ENCODE measurements at regions not wholly inside any gene's neighbourhood (a gene's known extent, or its start where the extent isn't known, plus 50 kb on each side); places are given as distances from the start of the nearest gene placed in this dataset.
"Not testable (repeated sequence)": the region's sequence is repeated elsewhere in the genome, so short reads cannot be mapped to it uniquely, and the experiment has no call there.

- 88% methylated on average over 4 of the region's 4 CpGs for WGBS
- Histone ChIP-seq H3K4me1 (ENCODE audit: insufficient read depth) (no peaks in the 10 kb centered on the region), H3K27ac (ENCODE audit: low read depth) (no peak overlapping the region), H3K4me3 (ENCODE audit: low read depth, low read length) (no peak overlapping the region), H3K36me3 (ENCODE audit: insufficient read depth) (no peaks in the 10 kb centered on the region)
- DNase-seq (ENCODE audit: extremely low spot score): no peak
Measured at GRCh38 chr6:137545073-137545472, 50.9 kb upstream of the OLIG3 start.

- no peaks in the 10 kb centered on the region for H3K4me1 ChIP-seq (ENCODE audit: insufficient read depth)
- H3K4me3 ChIP-seq (ENCODE audit: low read depth, low read length): no peak overlapping the region
- no peaks in the 10 kb centered on the region for H3K36me3 ChIP-seq (ENCODE audit: insufficient read depth)
- WGBS: 42% methylated on average over 1 of the region's 1 CpG
- DNase-seq (ENCODE audit: extremely low spot score): no peak
- H3K27ac ChIP-seq (ENCODE audit: low read depth): no peak overlapping the region
Measured at GRCh38 chr6:137547186-137547585, 53.0 kb upstream of the OLIG3 start.

- Histone ChIP-seq H3K36me3 (ENCODE audit: insufficient read depth) (no peaks in the 10 kb centered on the region), H3K4me3 (ENCODE audit: low read depth, low read length) (no peak overlapping the region), H3K4me1 (ENCODE audit: insufficient read depth) (no peaks in the 10 kb centered on the region), H3K27ac (ENCODE audit: low read depth) (no peak overlapping the region)
- WGBS: 32% methylated on average over 1 of the region's 1 CpG
- no peak for DNase-seq (ENCODE audit: extremely low spot score)
Measured at GRCh38 chr6:137547601-137548000, 53.4 kb upstream of the OLIG3 start.

GRCh38 chr6:137549106-137549505, 54.9 kb upstream of the OLIG3 start:
- Histone ChIP-seq H3K4me1 (ENCODE audit: insufficient read depth) (no peaks in the 10 kb centered on the region), H3K4me3 (ENCODE audit: low read depth, low read length) (no peak overlapping the region), H3K27ac (ENCODE audit: low read depth) (no peak overlapping the region), H3K36me3 (ENCODE audit: insufficient read depth) (no peaks in the 10 kb centered on the region)
- DNase-seq (ENCODE audit: extremely low spot score): no peak
- 81% methylated on average over 2 of the region's 2 CpGs for WGBS

GRCh38 chr6:137550535-137550934, 56.3 kb upstream of the OLIG3 start:
- 34% methylated on average over 4 of the region's 4 CpGs for WGBS
- no peak for DNase-seq (ENCODE audit: extremely low spot score)
- no peak overlapping the region for H3K4me3 ChIP-seq (ENCODE audit: low read depth, low read length)
- H3K36me3 ChIP-seq (ENCODE audit: insufficient read depth): no peaks in the 10 kb centered on the region
- H3K4me1 ChIP-seq (ENCODE audit: insufficient read depth): no peaks in the 10 kb centered on the region
- H3K27ac ChIP-seq (ENCODE audit: low read depth): no peak overlapping the region

GRCh38 chr6:137552146-137552545, 58.0 kb upstream of the OLIG3 start:
- Histone ChIP-seq H3K36me3 (ENCODE audit: insufficient read depth) (no peaks in the 10 kb centered on the region), H3K4me3 (ENCODE audit: low read depth, low read length) (no peak overlapping the region), H3K27ac (ENCODE audit: low read depth) (no peak overlapping the region), H3K4me1 (ENCODE audit: insufficient read depth) (no peaks in the 10 kb centered on the region)
- WGBS: 64% methylated on average over 1 of the region's 1 CpG
- DNase-seq (ENCODE audit: extremely low spot score): no peak

- DNase-seq (ENCODE audit: extremely low spot score): no peak
- 74% methylated on average over 2 of the region's 2 CpGs for WGBS
- Histone ChIP-seq H3K4me3 (ENCODE audit: low read depth, low read length) (no peak overlapping the region), H3K27ac (ENCODE audit: low read depth) (no peak overlapping the region), H3K36me3 (ENCODE audit: insufficient read depth) (no peaks in the 10 kb centered on the region), H3K4me1 (ENCODE audit: insufficient read depth) (no peaks in the 10 kb centered on the region)
Measured at GRCh38 chr6:137552809-137553208, 58.6 kb upstream of the OLIG3 start.

- WGBS: 87% methylated on average over 3 of the region's 3 CpGs
Measured at GRCh38 chr6:137559521-137560183, 65.5 kb upstream of the OLIG3 start.

GRCh38 chr6:137560184-137560563, 66.0 kb upstream of the OLIG3 start:
- no peaks in the 10 kb centered on the region for H3K36me3 ChIP-seq (ENCODE audit: insufficient read depth)
- WGBS: 89% methylated on average over 1 of the region's 1 CpG
- H3K4me1 ChIP-seq (ENCODE audit: insufficient read depth): no peaks in the 10 kb centered on the region

More at GRCh38 chr6:137559521-137560183, 65.5 kb upstream of the OLIG3 start:
- not testable (repeated sequence) for H3K27ac ChIP-seq (ENCODE audit: low read depth); H3K4me3 ChIP-seq (ENCODE audit: low read depth, low read length); DNase-seq (ENCODE audit: extremely low spot score); H3K4me1 ChIP-seq (ENCODE audit: insufficient read depth); H3K36me3 ChIP-seq (ENCODE audit: insufficient read depth)

GRCh38 chr6:137568067-137568466, 73.9 kb upstream of the OLIG3 start:
- Histone ChIP-seq H3K4me1 (ENCODE audit: insufficient read depth) (no peaks in the 10 kb centered on the region), H3K36me3 (ENCODE audit: insufficient read depth) (no peaks in the 10 kb centered on the region), H3K27ac (ENCODE audit: low read depth) (no peak overlapping the region), H3K4me3 (ENCODE audit: low read depth, low read length) (no peak overlapping the region)
- DNase-seq (ENCODE audit: extremely low spot score): no peak
- WGBS: 74% methylated on average over 1 of the region's 1 CpG

More at GRCh38 chr6:137560184-137560563, 66.0 kb upstream of the OLIG3 start:
- H3K4me3 ChIP-seq (ENCODE audit: low read depth, low read length): no peak overlapping the region
- DNase-seq (ENCODE audit: extremely low spot score): no peak
- no peak overlapping the region for H3K27ac ChIP-seq (ENCODE audit: low read depth)

- WGBS: 22% methylated on average over 8 of the region's 8 CpGs
- peak; percentile 26 for DNase-seq (ENCODE audit: extremely low spot score)
- Histone ChIP-seq H3K27ac (ENCODE audit: low read depth) (no peak overlapping the region), H3K4me1 (ENCODE audit: insufficient read depth) (no peaks in the 10 kb centered on the region), H3K4me3 (ENCODE audit: low read depth, low read length) (no peak overlapping the region), H3K36me3 (ENCODE audit: insufficient read depth) (no peaks in the 10 kb centered on the region)
Measured at GRCh38 chr6:137570393-137570792, 76.2 kb upstream of the OLIG3 start.

- H3K4me1 ChIP-seq (ENCODE audit: insufficient read depth): no peaks in the 10 kb centered on the region
- DNase-seq (ENCODE audit: extremely low spot score): no peak
Measured at GRCh38 chr6:137571854-137572253, 77.7 kb upstream of the OLIG3 start.

GRCh38 chr6:137573739-137574138, 79.5 kb upstream of the OLIG3 start:
- H3K4me1 ChIP-seq (ENCODE audit: insufficient read depth): no peaks in the 10 kb centered on the region
- H3K4me3 ChIP-seq (ENCODE audit: low read depth, low read length): no peak overlapping the region
- 62% methylated on average over 4 of the region's 4 CpGs for WGBS
- no peak for DNase-seq (ENCODE audit: extremely low spot score)
- no peak overlapping the region for H3K27ac ChIP-seq (ENCODE audit: low read depth)
- H3K36me3 ChIP-seq (ENCODE audit: insufficient read depth): no peaks in the 10 kb centered on the region

More at GRCh38 chr6:137571854-137572253, 77.7 kb upstream of the OLIG3 start:
- Histone ChIP-seq H3K4me3 (ENCODE audit: low read depth, low read length) (no peak overlapping the region), H3K27ac (ENCODE audit: low read depth) (no peak overlapping the region), H3K36me3 (ENCODE audit: insufficient read depth) (no peaks in the 10 kb centered on the region)

- Histone ChIP-seq H3K4me1 (ENCODE audit: insufficient read depth) (no peaks in the 10 kb centered on the region), H3K27ac (ENCODE audit: low read depth) (no peak overlapping the region), H3K36me3 (ENCODE audit: insufficient read depth) (no peaks in the 10 kb centered on the region), H3K4me3 (ENCODE audit: low read depth, low read length) (no peak overlapping the region)
- no peak for DNase-seq (ENCODE audit: extremely low spot score)
- WGBS: 75% methylated on average over 2 of the region's 2 CpGs
Measured at GRCh38 chr6:137579612-137580011, 85.4 kb upstream of the OLIG3 start.
